ENCODE measurements at regions not wholly inside any gene's neighbourhood (a gene's known extent, or its start where the extent isn't known, plus 50 kb on each side); places are given as distances from the start of the nearest gene placed in this dataset.

DNA sequence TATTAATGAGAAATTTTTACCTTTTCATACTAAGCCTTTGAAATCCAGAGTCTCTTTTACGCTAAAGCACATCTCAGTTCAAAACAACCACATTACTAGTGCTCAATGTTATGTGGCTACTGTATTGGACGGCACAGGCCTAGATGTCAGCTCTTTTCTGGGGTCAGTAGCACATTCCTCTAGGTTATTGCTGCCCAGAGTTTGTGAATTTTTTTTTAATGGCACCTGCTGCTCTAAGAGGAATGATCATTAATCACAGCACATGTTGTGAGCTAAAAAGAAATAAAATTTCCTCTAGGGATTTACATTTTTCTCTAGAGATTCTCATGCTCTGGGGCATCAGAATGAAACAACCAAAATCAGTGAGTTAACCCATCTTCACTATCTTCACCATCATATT, 436.8 kb upstream of the THBS1 start:
- Histone ChIP-seq H3K27me3 (ENCODE audit: control insufficient read depth, insufficient read depth, low read length) (no peaks in the 10 kb centered on the region), H3K9me3 (ENCODE audit: control insufficient read depth, low read depth, low read length) (no peaks in the 10 kb centered on the region), H3K27ac (ENCODE audit: low read length) (no peak overlapping the region), H3K4me3 (ENCODE audit: low read length) (no peak overlapping the region), H3K4me1 (ENCODE audit: control insufficient read depth, low read depth, low read length) (no peaks in the 10 kb centered on the region), H3K36me3 (ENCODE audit: control insufficient read depth, low read depth, low read length) (no peaks in the 10 kb centered on the region), H3K9ac (ENCODE audit: low read length) (no peak overlapping the region)

DNA sequence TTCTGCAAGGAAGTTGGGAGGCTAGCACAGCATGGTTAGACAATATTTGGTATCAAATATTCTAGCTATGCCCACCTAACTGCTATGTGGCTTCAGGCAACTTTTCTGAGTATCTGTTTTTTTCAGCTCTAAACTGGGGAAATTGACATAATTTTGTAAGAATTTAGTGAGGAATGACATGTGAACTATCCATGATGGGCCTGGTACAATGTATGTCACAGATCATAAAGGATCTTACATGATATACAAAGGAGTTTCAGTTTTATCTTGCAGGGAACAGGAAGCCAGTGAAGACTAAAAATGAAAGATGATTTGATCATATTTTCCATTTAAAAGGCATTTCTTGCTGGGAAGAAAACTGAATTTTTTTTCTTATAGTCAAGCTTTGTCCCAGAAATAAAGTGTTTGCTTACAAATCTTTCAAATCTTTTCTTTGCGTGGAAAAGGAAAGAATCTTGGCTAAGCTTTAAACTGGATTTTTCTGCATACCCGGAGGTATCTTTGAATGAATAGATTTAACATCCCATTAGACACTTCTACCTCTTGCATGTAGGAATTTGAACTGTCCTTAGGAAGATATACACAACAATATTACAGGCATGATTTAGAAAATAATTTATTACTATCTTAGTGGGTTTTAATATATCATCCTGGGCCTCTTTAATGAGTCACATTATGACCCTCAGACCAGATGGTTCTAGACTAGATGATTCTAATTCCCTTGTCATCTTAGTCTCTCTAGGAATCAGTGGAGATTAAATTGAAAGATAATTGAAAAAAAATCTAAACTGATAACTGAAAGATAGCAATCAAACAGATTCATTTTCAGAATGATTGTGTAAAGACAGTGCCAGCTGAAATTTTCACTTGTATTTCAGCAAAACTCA, 436.0 kb upstream of the THBS1 start:
- no peak overlapping the region for H3K9ac ChIP-seq (ENCODE audit: low read length)
- no peaks in the 10 kb centered on the region for H3K9me3 ChIP-seq (ENCODE audit: control insufficient read depth, low read depth, low read length)
- H3K4me1 ChIP-seq (ENCODE audit: control insufficient read depth, low read depth, low read length): no peaks in the 10 kb centered on the region
- H3K27ac ChIP-seq (ENCODE audit: low read length): no peak overlapping the region
- H3K4me3 ChIP-seq (ENCODE audit: low read length): no peak overlapping the region
- no peaks in the 10 kb centered on the region for H3K27me3 ChIP-seq (ENCODE audit: control insufficient read depth, insufficient read depth, low read length)
- H3K36me3 ChIP-seq (ENCODE audit: control insufficient read depth, low read depth, low read length): no peaks in the 10 kb centered on the region

DNA sequence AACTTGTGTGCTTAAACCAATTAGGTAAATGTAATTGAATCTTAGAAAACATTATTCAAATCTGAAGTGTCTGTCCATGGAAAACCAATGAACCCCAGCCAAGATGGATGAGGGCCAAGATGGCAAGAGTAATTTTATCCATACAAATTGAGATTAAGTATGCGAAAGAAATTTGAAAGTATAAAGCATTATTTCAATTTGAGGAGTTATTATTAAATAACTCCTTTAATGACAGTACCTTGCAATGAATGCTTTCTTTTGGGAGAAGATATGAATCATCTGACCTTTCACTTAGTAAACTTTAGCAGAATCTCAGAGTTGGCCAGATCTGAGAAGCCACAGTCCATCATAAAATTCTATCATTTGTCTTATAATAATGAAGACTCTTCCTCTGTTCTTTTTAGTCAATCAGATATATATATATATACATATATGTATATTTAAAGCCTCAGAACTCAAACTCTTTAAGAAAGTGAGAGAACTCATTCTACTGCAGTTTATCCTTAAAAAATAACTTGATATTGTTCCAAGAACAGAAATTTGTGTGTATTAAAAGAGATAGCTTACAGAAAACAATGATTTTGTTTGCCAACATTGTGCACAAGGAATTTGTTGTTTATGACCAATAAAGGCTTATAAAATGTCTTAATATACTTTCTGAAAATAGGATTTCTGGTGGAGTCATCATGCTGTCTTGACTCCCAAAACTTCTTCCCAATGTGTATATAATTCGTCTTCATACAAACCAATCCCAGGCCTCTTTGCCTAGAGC, 434.8 kb upstream of the THBS1 start:
- H3K9me3 ChIP-seq (ENCODE audit: control insufficient read depth, low read depth, low read length): no peaks in the 10 kb centered on the region
- H3K27me3 ChIP-seq (ENCODE audit: control insufficient read depth, insufficient read depth, low read length): no peaks in the 10 kb centered on the region
- no peaks in the 10 kb centered on the region for H3K4me1 ChIP-seq (ENCODE audit: control insufficient read depth, low read depth, low read length)
- H3K27ac ChIP-seq (ENCODE audit: low read length): no peak overlapping the region
- H3K4me3 ChIP-seq (ENCODE audit: low read length): no peak overlapping the region
- H3K36me3 ChIP-seq (ENCODE audit: control insufficient read depth, low read depth, low read length): no peaks in the 10 kb centered on the region
- no peak overlapping the region for H3K9ac ChIP-seq (ENCODE audit: low read length)

DNA sequence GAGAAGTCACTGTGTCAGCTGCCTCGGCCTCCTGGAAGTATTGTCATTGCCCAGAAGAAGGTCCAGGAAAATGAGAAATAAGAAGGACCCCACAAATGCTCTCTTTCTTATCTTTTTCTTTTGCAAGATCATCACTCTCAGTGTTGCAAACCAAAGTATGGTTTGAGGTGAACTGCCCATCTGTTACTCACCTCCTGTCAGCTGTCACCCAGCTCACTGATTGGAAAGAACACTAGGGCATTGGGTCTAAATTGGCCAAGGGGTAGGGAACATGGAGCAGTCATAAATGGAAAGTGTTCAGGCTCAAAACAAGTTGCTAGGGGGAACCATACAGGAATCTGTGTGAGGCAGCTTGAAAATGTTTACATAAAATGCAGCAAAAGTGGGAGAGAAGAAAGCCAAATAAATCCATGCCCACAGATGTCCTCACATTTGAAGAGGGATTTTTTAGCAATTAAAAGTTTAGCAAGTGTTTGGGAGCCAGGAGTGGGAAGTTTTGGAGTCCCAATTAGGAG, 431.2 kb upstream of the THBS1 start:
- H3K4me3 ChIP-seq (ENCODE audit: low read length): no peak overlapping the region
- peaks cover 6% of the 10 kb centered on the region for H3K4me1 ChIP-seq (ENCODE audit: control insufficient read depth, low read depth, low read length)
- H3K9ac ChIP-seq (ENCODE audit: low read length): no peak overlapping the region
- no peak overlapping the region for H3K27ac ChIP-seq (ENCODE audit: low read length)
- no peaks in the 10 kb centered on the region for H3K27me3 ChIP-seq (ENCODE audit: control insufficient read depth, insufficient read depth, low read length)
- no peaks in the 10 kb centered on the region for H3K36me3 ChIP-seq (ENCODE audit: control insufficient read depth, low read depth, low read length)
- H3K9me3 ChIP-seq (ENCODE audit: control insufficient read depth, low read depth, low read length): no peaks in the 10 kb centered on the region

DNA sequence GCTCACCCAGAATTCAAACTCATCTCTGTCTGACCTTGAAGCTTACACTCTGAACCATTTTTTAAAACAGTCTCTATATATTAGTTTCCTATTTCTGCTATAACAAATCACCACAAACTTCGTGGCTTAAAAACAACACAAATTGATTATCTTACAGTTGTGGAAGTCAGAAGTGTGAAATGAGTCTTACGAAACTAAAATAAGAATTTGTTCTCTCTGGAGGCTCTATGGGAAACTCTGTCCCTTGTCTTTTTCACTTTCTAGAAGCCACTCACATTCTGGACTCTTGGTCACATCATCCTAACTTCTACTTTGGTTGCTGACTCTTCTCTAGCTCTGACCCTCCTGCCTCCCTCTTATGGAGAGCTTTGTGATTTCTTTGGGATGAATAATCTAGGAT, 429.3 kb upstream of the THBS1 start:
- H3K4me3 ChIP-seq (ENCODE audit: low read length): no peak overlapping the region
- no peak overlapping the region for H3K27ac ChIP-seq (ENCODE audit: low read length)
- H3K9me3 ChIP-seq (ENCODE audit: control insufficient read depth, low read depth, low read length): no peaks in the 10 kb centered on the region
- no peaks in the 10 kb centered on the region for H3K27me3 ChIP-seq (ENCODE audit: control insufficient read depth, insufficient read depth, low read length)
- H3K4me1 ChIP-seq (ENCODE audit: control insufficient read depth, low read depth, low read length): peaks cover 6% of the 10 kb centered on the region
- no peaks in the 10 kb centered on the region for H3K36me3 ChIP-seq (ENCODE audit: control insufficient read depth, low read depth, low read length)
- no peak overlapping the region for H3K9ac ChIP-seq (ENCODE audit: low read length)

DNA sequence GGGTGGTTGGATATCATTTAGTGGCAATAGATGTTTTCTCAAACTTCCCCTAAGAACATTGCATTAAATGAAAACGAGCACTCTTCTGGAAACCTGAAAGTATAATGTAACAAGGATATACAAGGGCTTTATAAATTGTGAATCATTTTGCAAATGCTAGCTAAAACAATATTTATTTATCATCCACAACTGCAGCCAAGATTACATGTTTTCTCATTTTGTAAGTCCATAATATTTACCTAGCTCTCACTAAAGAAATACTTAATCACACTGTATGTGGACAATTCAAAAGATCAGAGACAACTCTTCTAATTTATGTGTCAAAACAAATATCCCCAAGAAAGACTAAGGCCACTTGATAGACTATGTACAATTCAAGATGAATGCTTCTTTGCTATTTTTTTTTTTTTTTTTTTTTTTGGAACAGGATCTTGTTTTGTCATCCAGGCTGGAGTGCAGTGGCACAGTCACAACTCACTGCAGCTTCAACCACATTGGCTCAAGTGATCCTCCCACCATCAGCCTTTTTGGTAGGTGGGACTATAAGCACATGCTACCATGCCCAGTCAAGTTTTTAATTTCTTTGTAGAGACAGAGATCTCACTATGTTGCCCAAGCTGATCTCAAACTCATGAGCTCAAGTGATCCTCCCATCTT, 427.7 kb upstream of the THBS1 start:
- no peak overlapping the region for H3K27ac ChIP-seq (ENCODE audit: low read length)
- H3K4me3 ChIP-seq (ENCODE audit: low read length): no peak overlapping the region
- no peaks in the 10 kb centered on the region for H3K9me3 ChIP-seq (ENCODE audit: control insufficient read depth, low read depth, low read length)

DNA sequence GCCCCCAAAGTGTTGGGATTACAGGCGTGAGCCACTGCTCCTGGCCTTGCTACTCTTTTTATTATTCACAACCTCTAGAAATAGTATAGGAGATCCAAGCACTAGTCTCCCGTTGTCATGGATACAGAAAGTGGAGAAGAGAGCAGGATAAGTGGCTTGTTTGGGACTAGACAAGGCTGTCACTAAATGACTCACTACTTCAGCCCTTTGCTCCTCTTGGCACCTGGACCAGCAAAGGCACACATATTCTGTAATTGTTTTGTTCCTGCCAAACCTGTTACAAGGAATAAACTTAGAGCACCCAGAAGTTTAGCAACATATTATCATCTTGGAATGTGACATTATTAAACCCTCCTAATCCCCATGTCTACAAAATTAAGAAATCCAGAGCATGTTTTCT, 427.2 kb upstream of the THBS1 start:
- no peaks in the 10 kb centered on the region for H3K27me3 ChIP-seq (ENCODE audit: control insufficient read depth, insufficient read depth, low read length)
- H3K4me1 ChIP-seq (ENCODE audit: control insufficient read depth, low read depth, low read length): peaks cover 16% of the 10 kb centered on the region
- no peaks in the 10 kb centered on the region for H3K36me3 ChIP-seq (ENCODE audit: control insufficient read depth, low read depth, low read length)
- no peak overlapping the region for H3K9ac ChIP-seq (ENCODE audit: low read length)
- no peak overlapping the region for H3K27ac ChIP-seq (ENCODE audit: low read length)
- H3K4me3 ChIP-seq (ENCODE audit: low read length): no peak overlapping the region
- H3K9me3 ChIP-seq (ENCODE audit: control insufficient read depth, low read depth, low read length): no peaks in the 10 kb centered on the region

More for the DNA sequence above, 427.7 kb upstream of the THBS1 start:
- peaks cover 14% of the 10 kb centered on the region for H3K4me1 ChIP-seq (ENCODE audit: control insufficient read depth, low read depth, low read length)
- H3K36me3 ChIP-seq (ENCODE audit: control insufficient read depth, low read depth, low read length): no peaks in the 10 kb centered on the region
- H3K9ac ChIP-seq (ENCODE audit: low read length): no peak overlapping the region
- H3K27me3 ChIP-seq (ENCODE audit: control insufficient read depth, insufficient read depth, low read length): no peaks in the 10 kb centered on the region

DNA sequence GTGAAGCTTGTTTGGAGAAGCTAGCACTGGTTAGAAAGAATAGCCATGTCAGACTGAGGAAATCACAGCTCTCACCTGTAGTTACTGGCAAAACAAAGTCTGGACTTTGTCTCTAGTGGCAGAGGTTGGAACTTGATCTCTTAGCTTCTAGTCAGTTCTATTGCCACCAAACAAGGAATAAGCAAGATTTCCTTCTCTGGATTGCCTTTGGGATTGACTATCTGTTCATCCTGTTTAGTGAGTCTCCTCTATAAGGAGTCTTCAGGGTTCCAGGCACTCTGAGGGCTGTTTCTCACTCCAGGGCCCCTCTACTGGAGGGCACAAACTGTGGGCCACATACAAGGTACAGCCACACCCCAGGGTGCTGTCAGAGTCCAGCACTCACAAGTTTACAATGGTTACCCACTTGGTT, 426.6 kb upstream of the THBS1 start:
- Histone ChIP-seq H3K36me3 (ENCODE audit: control insufficient read depth, low read depth, low read length) (no peaks in the 10 kb centered on the region), H3K27ac (ENCODE audit: low read length) (no peak overlapping the region), H3K9me3 (ENCODE audit: control insufficient read depth, low read depth, low read length) (no peaks in the 10 kb centered on the region), H3K4me1 (ENCODE audit: control insufficient read depth, low read depth, low read length) (peaks cover 16% of the 10 kb centered on the region), H3K9ac (ENCODE audit: low read length) (no peak overlapping the region), H3K27me3 (ENCODE audit: control insufficient read depth, insufficient read depth, low read length) (no peaks in the 10 kb centered on the region), H3K4me3 (ENCODE audit: low read length) (no peak overlapping the region)

DNA sequence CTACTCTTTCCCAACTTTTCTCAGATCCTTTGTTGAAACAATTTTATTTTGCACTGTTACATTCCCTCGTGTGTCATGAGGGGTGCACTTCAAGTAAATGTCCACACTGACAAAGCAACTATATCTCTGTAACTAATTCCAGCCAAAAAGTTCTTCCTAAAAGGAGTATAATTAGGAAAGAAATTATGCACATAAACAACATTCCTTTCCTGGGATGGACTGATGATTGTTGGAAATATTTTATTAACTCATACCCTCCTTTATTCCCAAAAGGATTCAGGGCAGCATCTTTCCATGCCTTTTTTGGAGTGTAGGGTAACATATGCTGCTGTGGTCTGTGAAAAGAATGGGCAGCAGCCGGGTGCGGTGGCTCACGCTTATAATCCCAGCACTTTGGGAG, 426.1 kb upstream of the THBS1 start:
- no peak overlapping the region for H3K4me3 ChIP-seq (ENCODE audit: low read length)
- H3K27ac ChIP-seq (ENCODE audit: low read length): no peak overlapping the region
- no peaks in the 10 kb centered on the region for H3K9me3 ChIP-seq (ENCODE audit: control insufficient read depth, low read depth, low read length)
- H3K36me3 ChIP-seq (ENCODE audit: control insufficient read depth, low read depth, low read length): no peaks in the 10 kb centered on the region
- peaks cover 16% of the 10 kb centered on the region for H3K4me1 ChIP-seq (ENCODE audit: control insufficient read depth, low read depth, low read length)
- no peak overlapping the region for H3K9ac ChIP-seq (ENCODE audit: low read length)
- no peaks in the 10 kb centered on the region for H3K27me3 ChIP-seq (ENCODE audit: control insufficient read depth, insufficient read depth, low read length)

DNA sequence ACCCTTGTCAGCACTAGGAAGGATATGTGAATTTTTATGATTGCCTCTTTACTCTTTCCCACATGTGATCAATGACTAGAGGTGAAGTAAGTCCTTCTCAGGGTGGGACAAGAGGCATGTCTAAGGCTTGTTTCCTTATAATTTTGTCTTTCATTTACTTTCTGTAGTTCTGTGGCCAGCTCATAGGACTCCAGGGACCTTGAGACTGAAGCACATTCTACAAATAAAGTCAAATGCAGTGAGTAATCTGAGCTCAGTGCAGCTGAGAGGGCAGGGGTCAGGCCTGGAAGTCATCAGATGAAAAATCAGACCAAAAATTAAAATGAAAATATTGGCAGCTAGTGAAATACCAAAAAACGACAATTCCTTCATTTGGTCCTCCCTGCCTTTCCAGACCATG, 424.7 kb upstream of the THBS1 start:
- Histone ChIP-seq H3K9ac (ENCODE audit: low read length) (no peak overlapping the region), H3K27ac (ENCODE audit: low read length) (no peak overlapping the region)

DNA sequence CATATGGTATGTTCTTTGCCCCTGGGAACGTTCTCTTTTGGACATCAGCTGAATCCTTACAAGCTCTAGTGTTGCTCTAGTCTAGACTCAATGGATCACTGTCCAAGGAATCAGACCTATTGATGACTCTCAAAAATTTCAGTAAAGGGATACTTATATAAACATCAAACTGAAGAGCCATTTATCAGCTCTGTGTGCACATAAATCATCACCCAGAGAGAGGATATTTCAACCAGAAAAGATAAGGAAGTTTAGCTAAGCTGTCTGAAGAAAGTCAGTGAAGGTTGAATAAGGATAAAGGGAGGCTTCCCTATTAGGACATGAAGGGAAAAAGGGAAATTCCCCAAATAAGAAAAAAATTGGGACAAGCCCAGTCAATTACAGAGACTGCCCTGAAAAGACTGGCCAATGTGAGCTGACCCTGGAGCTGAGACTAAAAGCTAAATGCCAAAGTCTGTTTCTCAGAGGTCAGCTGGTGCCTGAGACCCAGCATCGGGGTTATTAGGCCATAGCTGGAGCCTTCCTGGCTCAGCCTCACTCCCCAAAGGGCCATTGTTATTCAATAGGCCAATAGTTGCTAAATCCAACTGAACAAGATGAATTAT, 424.1 kb upstream of the THBS1 start:
- no peak overlapping the region for H3K4me3 ChIP-seq (ENCODE audit: low read length)
- no peaks in the 10 kb centered on the region for H3K27me3 ChIP-seq (ENCODE audit: control insufficient read depth, insufficient read depth, low read length)
- peaks cover 13% of the 10 kb centered on the region for H3K4me1 ChIP-seq (ENCODE audit: control insufficient read depth, low read depth, low read length)
- no peak overlapping the region for H3K27ac ChIP-seq (ENCODE audit: low read length)
- H3K9ac ChIP-seq (ENCODE audit: low read length): no peak overlapping the region
- no peaks in the 10 kb centered on the region for H3K36me3 ChIP-seq (ENCODE audit: control insufficient read depth, low read depth, low read length)
- no peaks in the 10 kb centered on the region for H3K9me3 ChIP-seq (ENCODE audit: control insufficient read depth, low read depth, low read length)

More for the DNA sequence above, 424.7 kb upstream of the THBS1 start:
- no peaks in the 10 kb centered on the region for H3K36me3 ChIP-seq (ENCODE audit: control insufficient read depth, low read depth, low read length)
- no peaks in the 10 kb centered on the region for H3K27me3 ChIP-seq (ENCODE audit: control insufficient read depth, insufficient read depth, low read length)
- no peaks in the 10 kb centered on the region for H3K9me3 ChIP-seq (ENCODE audit: control insufficient read depth, low read depth, low read length)
- peaks cover 16% of the 10 kb centered on the region for H3K4me1 ChIP-seq (ENCODE audit: control insufficient read depth, low read depth, low read length)
- no peak overlapping the region for H3K4me3 ChIP-seq (ENCODE audit: low read length)
